VCaP (cell line): ENCODE measurements at regions not wholly inside any gene's neighbourhood (a gene's known extent, or its start where the extent isn't known, plus 50 kb on each side); places are given as distances from the start of the nearest gene placed in this dataset.
"Not testable (repeated sequence)": the region's sequence is repeated elsewhere in the genome, so short reads cannot be mapped to it uniquely, and the experiment has no call there.

Experiments
- H3K27ac ChIP-seq: fragments of 450-650 bp; 2 replicates; pipeline ENCODE4 v1.5.1; 2017
- TF ChIP-seq, protein P1 (sequence below): fragments of 450-650 bp; conservative IDR thresholded peaks from 2 replicates; pipeline ENCODE4 v1.5.1; 2017; ENCODE audit warnings: mild to moderate bottlenecking, moderate library complexity

DNA sequence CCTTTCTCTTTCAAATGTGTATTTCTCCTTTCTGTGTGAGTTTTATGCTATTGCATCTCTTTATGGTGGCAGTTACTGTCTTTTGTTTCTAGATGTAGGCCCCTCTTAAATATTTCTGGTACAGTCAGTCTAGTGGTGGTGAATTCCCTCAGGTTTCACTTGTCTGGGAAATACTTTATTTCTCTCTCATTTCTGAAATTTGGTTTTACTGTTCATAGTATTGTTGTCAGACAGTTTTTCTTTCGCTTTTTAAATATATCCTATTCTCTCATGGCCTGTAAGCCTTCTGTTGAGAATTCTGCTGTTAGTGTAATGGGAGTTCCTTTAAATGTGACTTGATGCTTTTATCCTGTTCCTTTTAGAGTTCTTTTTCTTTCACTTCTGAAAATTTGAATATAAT is 874.0 kb downstream of the PLOD2 start:
- H3K27ac ChIP-seq: no peak overlapping the region
- TF ChIP-seq, protein P1, sequence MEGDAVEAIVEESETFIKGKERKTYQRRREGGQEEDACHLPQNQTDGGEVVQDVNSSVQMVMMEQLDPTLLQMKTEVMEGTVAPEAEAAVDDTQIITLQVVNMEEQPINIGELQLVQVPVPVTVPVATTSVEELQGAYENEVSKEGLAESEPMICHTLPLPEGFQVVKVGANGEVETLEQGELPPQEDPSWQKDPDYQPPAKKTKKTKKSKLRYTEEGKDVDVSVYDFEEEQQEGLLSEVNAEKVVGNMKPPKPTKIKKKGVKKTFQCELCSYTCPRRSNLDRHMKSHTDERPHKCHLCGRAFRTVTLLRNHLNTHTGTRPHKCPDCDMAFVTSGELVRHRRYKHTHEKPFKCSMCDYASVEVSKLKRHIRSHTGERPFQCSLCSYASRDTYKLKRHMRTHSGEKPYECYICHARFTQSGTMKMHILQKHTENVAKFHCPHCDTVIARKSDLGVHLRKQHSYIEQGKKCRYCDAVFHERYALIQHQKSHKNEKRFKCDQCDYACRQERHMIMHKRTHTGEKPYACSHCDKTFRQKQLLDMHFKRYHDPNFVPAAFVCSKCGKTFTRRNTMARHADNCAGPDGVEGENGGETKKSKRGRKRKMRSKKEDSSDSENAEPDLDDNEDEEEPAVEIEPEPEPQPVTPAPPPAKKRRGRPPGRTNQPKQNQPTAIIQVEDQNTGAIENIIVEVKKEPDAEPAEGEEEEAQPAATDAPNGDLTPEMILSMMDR: no peak

DNA sequence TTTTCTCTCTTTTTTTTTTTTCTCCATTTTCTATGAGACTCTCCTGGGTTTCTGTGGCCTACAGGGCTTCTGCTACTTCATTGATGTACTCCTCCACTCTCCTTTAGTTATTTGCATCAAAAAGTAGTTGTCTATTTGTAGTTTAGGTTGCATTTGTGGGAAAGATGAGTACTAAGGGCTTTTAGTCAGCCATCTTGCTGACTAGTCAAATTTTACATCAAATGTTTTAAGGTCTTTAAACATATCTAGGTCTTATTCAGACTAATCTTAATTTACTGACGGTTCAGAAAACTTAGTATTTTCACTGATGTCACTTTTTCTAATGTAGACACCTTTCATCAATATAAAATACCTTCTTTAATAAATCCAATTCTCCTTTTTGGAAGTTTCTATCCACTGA is 871.0 kb downstream of the PLOD2 start:
- no peak overlapping the region for H3K27ac ChIP-seq
- TF ChIP-seq, protein P1: no peak

DNA sequence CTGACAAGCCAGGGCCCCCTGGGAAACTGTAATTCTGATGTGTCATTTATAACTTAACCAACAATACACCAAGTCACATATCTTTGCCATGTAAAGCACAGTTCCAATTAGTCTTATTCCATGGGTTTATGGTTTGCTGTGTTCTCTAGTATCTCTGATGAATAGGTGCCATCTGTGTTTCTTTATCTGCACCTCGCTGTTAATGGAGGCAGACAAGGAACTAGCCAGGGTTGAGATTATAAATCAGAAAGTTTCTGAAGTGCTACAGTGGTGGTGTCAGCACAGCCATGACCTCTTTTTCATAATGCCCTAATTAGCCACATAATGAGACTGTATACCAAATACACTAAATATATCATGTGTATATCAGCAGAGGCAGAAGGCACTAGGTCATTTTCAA is 866.4 kb downstream of the PLOD2 start:
- TF ChIP-seq, protein P1: no peak
- no peak overlapping the region for H3K27ac ChIP-seq

DNA sequence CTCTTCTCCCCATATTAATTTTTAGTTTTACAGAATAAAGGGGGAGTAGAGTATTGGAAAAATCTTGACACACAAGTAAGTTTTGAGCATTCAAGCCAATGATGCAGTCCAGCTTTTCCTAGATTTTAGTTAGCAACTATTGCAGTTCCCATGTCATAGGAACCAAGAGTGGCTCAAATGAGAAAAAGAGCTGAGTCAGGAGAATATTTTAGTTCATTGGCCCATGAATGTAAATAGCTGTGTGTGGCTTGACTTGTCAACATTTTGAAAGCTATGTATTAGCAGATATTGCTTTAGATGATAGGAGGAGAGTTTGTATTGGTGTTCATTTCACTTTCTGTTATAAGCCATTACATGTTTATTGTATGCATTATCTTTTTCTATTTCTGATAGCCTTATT is 853.7 kb downstream of the PLOD2 start:
- TF ChIP-seq, protein P1: no peak

DNA sequence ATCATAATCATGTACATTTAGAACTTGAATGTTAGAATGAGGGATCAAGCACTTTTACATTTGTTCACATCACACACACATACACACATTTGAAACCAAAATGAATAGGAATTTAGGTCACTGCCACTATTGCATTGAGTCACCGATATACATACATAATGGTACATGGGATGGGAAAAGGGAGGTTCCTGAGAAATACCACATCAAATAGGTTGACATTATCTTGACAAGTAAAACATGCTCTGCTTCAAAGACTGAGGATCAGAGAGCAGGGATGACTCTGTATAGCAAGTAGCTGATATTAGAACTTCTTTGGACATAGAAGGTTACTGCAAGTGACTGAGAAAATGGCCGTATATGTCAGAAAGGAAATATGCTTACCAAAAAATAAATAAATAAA is 847.2 kb downstream of the PLOD2 start:
- TF ChIP-seq, protein P1: no peak
- no peak overlapping the region for H3K27ac ChIP-seq

More for the DNA sequence above, 853.7 kb downstream of the PLOD2 start:
- no peak overlapping the region for H3K27ac ChIP-seq

DNA sequence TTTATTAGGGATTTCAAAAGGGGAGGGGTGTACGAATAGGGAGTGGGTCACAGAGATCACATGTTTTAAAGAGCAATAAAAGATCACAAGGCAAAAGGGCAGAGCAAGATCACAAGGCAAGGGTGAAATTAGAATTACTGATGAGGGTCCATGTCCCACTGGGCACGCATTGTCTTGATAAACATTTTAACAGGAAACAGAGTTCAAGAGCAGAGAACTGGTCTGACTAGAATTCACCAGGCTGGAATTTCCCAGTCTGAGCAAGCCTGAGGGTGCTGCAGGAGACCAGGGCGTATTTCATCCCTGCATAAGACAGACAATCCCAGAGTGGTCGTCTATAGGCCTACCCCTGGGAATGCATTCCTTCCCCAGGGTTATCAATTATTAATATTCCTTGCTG is 844.7 kb downstream of the PLOD2 start:
- H3K27ac ChIP-seq: not testable (repeated sequence)

DNA sequence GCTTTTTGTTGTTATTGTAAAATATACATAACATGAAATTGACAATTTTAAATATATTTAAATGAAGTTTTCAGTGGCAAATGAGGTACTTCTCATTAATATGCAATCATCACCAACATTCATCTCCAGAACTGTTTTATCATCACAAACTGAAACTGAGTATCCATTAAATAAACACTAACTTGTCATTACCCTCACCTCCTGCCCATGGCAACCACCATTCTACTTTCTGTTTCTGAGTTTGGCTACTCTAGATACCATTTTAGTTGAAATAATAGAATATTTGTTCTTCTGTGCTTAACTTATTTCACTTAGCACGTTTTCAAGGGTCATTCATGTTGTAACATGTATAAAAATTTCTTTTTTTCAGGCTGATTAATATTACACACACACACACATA is 834.3 kb downstream of the PLOD2 start:
- H3K27ac ChIP-seq: no peak overlapping the region
- TF ChIP-seq, protein P1: no peak

DNA sequence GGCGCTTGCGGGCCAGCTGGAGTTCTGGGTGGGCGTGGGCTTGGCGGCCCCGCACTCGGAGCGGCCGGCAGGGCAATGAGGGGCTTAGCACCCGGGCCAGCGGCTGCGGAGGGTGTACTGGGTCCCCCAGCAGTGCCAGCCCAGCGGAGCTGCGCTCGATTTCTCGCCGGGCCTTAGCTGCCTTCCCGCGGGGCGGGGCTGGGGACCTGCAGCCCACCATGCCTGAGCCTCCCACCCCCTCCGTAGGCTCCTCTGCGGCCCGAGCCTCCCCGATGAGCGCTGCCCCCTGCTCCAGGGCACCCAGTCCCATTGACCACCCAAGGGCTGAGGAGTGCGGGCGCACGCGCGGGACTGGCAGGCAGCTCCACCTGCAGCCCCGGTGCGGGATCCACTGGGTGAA is 827.6 kb downstream of the PLOD2 start:
- H3K27ac ChIP-seq: not testable (repeated sequence)

DNA sequence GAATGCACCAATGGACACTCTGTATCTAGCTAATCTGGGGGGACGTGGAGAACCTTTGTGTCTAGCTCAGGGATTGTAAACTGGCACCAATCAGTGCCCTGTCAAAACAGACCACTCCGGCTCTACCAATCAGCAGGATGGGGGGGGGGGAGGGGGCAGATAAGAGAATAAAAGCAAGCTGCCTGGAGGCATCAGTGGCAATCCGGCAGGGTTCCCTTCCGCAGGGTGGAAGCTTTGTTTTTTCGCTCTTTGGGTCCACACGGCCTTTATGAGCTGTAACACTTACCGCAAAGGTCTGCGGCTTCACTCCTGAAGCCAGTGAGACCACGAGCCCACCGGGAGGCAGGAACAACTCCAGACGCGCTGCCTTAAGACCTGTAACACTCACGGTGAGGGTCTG is 827.1 kb downstream of the PLOD2 start:
- H3K27ac ChIP-seq: no peak overlapping the region
- TF ChIP-seq, protein P1: no peak
